Caco-2 (cell line): ENCODE measurements at regions not wholly inside any gene's neighbourhood (a gene's known extent, or its start where the extent isn't known, plus 50 kb on each side); places are given as distances from the start of the nearest gene placed in this dataset.

Experiments
- BruUV-seq: library from RNA; stranded (reverse); fragments of 400-500 nt; replicated peaks from 2 replicates; lab custom pipeline; 2021; lab: Mats Ljungman, UMichigan
- CTCF ChIA-PET: fragments of 300-600 bp; sonication (Branson Sonifier 250); formaldehyde crosslinking; loops from one replicate; lab custom pipeline; 2022; ENCODE audit warnings: antibody characterized with exemption; lab: Charles Lee
- POLR2A ChIA-PET: fragments of 300-600 bp; sonication (Branson Sonifier 250); formaldehyde crosslinking; loops from one replicate; lab custom pipeline; 2022; ENCODE audit warnings: antibody characterized with exemption; lab: Charles Lee
- DNase-seq, 2 experiments: peaks; one replicate each; pipeline versions ENCODE4 v3.0.0 to v3.0.0-alpha.2; 2020 to 2022
- H3K27me3 ChIP-seq: replicated peaks from 2 replicates; pipeline ENCODE4 v1.6.0; 2011; ENCODE audit warnings: low read length; ENCODE audit not compliant: control insufficient read depth, insufficient read depth
- H3K36me3 ChIP-seq: 2 replicates; pipeline ENCODE4 v1.5.1; 2011; ENCODE audit warnings: low read length; ENCODE audit not compliant: control insufficient read depth, insufficient read depth
- H3K4me1 ChIP-seq: fragments of 250-450 bp; sonication (Bioruptor Pico); 2 replicates; pipeline ENCODE4 v1.5.1; 2020; ENCODE audit warnings: mild to moderate bottlenecking
- H3K4me3 ChIP-seq: 2 replicates; pipeline ENCODE4 v1.5.1; 2011; ENCODE audit warnings: low read depth, mild to moderate bottlenecking, control low read depth, low read length
- H3K9me3 ChIP-seq: fragments of 250-450 bp; sonication (Bioruptor Pico); 2 replicates; pipeline ENCODE4 v1.5.1; 2020; ENCODE audit warnings: mild to moderate bottlenecking, moderate library complexity
- H3K27ac Mint-ChIP-seq: one replicate; pipeline ENCODE4 v1.8.0; 2022; ENCODE audit warnings: mixed read lengths; ENCODE audit not compliant: unreplicated experiment
- H3K27me3 Mint-ChIP-seq: one replicate; pipeline ENCODE4 v1.8.0; 2022; ENCODE audit warnings: mixed read lengths; ENCODE audit not compliant: insufficient read depth, unreplicated experiment
- H3K36me3 Mint-ChIP-seq: one replicate; pipeline ENCODE4 v1.8.0; 2022; ENCODE audit warnings: mild to moderate bottlenecking, mixed read lengths; ENCODE audit not compliant: insufficient read depth, unreplicated experiment
- H3K4me1 Mint-ChIP-seq: one replicate; pipeline ENCODE4 v1.8.0; 2022; ENCODE audit warnings: low read depth, mixed read lengths; ENCODE audit not compliant: unreplicated experiment
- H3K4me3 Mint-ChIP-seq: one replicate; pipeline ENCODE4 v1.8.0; 2022; ENCODE audit warnings: mild to moderate bottlenecking, moderate library complexity, mixed read lengths; ENCODE audit not compliant: unreplicated experiment
- H3K9me3 Mint-ChIP-seq: one replicate; pipeline ENCODE4 v1.8.0; 2022; ENCODE audit warnings: mixed read lengths; ENCODE audit not compliant: unreplicated experiment
- CTCF ChIP-seq, 2 experiments: fragments of 200-600 bp in 1 of 2; IDR thresholded peaks; 1 replicate in 1 of 2; 2 replicates in 1 of 2; pipeline versions ENCODE4 v1.5.1 to v1.8.0; 2011 to 2022; ENCODE audit warnings: antibody characterized with exemption in 1 of 2, control low read depth in 1 of 2, inconsistent platforms in 1 of 2, low read depth in 1 of 2, low read length in 1 of 2, mild to moderate bottlenecking in 1 of 2, moderate library complexity in 1 of 2; ENCODE audit not compliant: insufficient read depth in 1 of 2, severe bottlenecking in 1 of 2, unreplicated experiment in 1 of 2
- intact Hi-C: fragments of 100-400 bp; cut with micrococcal nuclease; formaldehyde crosslinking; loops from one replicate; pipeline ENCODE4 v1.10.0; 2022; ENCODE audit not compliant: unreplicated experiment

GRCh38 chr9:14424289-14424688 is 110.3 kb upstream of the NFIB start:
- Mint-ChIP-seq H3K4me3 (no peak overlapping the region), H3K27ac (no peak overlapping the region), H3K27me3 (no peaks in the 10 kb centered on the region), H3K4me1 (peaks cover 6% of the 10 kb centered on the region), H3K36me3 (no peaks in the 10 kb centered on the region), H3K9me3 (no peaks in the 10 kb centered on the region)
- Histone ChIP-seq H3K36me3 (no peaks in the 10 kb centered on the region), H3K4me1 (no peaks in the 10 kb centered on the region), H3K27me3 (no peaks in the 10 kb centered on the region), H3K4me3 (no peak overlapping the region), H3K9me3 (no peaks in the 10 kb centered on the region)
- CTCF ChIA-PET = no interaction called here
- no peak for DNase-seq
- POLR2A ChIA-PET = no interaction called here
- BruUV-seq = no TSS peak
- intact Hi-C loops = no loop called here
- TF ChIP-seq CTCF (IDR thresholded peaks at IDR 0.05; ENCODE audit: insufficient read depth in 1 of 2, low read depth in 1 of 2, low read length in 1 of 2, severe bottlenecking in 1 of 2, unreplicated experiment in 1 of 2) = no peak

GRCh38 chr9:14423815-14424261 is 109.9 kb upstream of the NFIB start:
- H3K27ac Mint-ChIP-seq = no peak overlapping the region
- H3K4me1 ChIP-seq = no peaks in the 10 kb centered on the region
- no peaks in the 10 kb centered on the region for H3K27me3 ChIP-seq
- no peaks in the 10 kb centered on the region for H3K36me3 ChIP-seq
- intact Hi-C loops = no loop called here
- DNase-seq = no peak
- ChIA-PET POLR2A (no interaction called here), CTCF (no interaction called here)
- no peaks in the 10 kb centered on the region for H3K27me3 Mint-ChIP-seq
- no peak for TF ChIP-seq CTCF (IDR thresholded peaks at IDR 0.05; ENCODE audit: insufficient read depth in 1 of 2, low read depth in 1 of 2, low read length in 1 of 2, severe bottlenecking in 1 of 2, unreplicated experiment in 1 of 2)
- H3K4me3 ChIP-seq = no peak overlapping the region
- H3K4me1 Mint-ChIP-seq = peaks cover 6% of the 10 kb centered on the region
- no peaks in the 10 kb centered on the region for H3K36me3 Mint-ChIP-seq
- H3K4me3 Mint-ChIP-seq = no peak overlapping the region
- BruUV-seq = no TSS peak
- no peaks in the 10 kb centered on the region for H3K9me3 Mint-ChIP-seq
- no peaks in the 10 kb centered on the region for H3K9me3 ChIP-seq

GRCh38 chr9:14421291-14421690 is 107.3 kb upstream of the NFIB start:
- Mint-ChIP-seq H3K4me3 (no peak overlapping the region), H3K4me1 (peaks cover 6% of the 10 kb centered on the region), H3K36me3 (no peaks in the 10 kb centered on the region), H3K27me3 (no peaks in the 10 kb centered on the region), H3K9me3 (no peaks in the 10 kb centered on the region), H3K27ac (no peak overlapping the region)
- intact Hi-C loops = no loop called here
- CTCF ChIA-PET = no interaction called here
- no peak overlapping the region for H3K4me3 ChIP-seq
- no peaks in the 10 kb centered on the region for H3K9me3 ChIP-seq
- H3K4me1 ChIP-seq = no peaks in the 10 kb centered on the region
- no peak for DNase-seq
- no TSS peak for BruUV-seq
- H3K36me3 ChIP-seq = no peaks in the 10 kb centered on the region
- no peak for TF ChIP-seq CTCF (IDR thresholded peaks at IDR 0.05; ENCODE audit: insufficient read depth in 1 of 2, low read depth in 1 of 2, low read length in 1 of 2, severe bottlenecking in 1 of 2, unreplicated experiment in 1 of 2)
- POLR2A ChIA-PET = no interaction called here
- no peaks in the 10 kb centered on the region for H3K27me3 ChIP-seq
